ENCODE measurements at regions not wholly inside any gene's neighbourhood (a gene's known extent, or its start where the extent isn't known, plus 50 kb on each side); places are given as distances from the start of the nearest gene placed in this dataset.
A peak's percentile ranks its signal among the peaks of the same experiment; 100 is the strongest.

- TF ChIP-seq, protein P1, sequence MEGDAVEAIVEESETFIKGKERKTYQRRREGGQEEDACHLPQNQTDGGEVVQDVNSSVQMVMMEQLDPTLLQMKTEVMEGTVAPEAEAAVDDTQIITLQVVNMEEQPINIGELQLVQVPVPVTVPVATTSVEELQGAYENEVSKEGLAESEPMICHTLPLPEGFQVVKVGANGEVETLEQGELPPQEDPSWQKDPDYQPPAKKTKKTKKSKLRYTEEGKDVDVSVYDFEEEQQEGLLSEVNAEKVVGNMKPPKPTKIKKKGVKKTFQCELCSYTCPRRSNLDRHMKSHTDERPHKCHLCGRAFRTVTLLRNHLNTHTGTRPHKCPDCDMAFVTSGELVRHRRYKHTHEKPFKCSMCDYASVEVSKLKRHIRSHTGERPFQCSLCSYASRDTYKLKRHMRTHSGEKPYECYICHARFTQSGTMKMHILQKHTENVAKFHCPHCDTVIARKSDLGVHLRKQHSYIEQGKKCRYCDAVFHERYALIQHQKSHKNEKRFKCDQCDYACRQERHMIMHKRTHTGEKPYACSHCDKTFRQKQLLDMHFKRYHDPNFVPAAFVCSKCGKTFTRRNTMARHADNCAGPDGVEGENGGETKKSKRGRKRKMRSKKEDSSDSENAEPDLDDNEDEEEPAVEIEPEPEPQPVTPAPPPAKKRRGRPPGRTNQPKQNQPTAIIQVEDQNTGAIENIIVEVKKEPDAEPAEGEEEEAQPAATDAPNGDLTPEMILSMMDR (IDR thresholded peaks at IDR 0.05; ENCODE audit: low read depth, low read length), result peak; percentile 57
- TF ChIP-seq EZH2phosphoT487 (IDR thresholded peaks at IDR 0.05; ENCODE audit: low read depth), result no peak
Observed at GRCh38 chr13:63636316-63636993, 2220.8 kb upstream of the PCDH20 start.
